HCT116 (cell line): ENCODE measurements at regions not wholly inside any gene's neighbourhood (a gene's known extent, or its start where the extent isn't known, plus 50 kb on each side); places are given as distances from the start of the nearest gene placed in this dataset.

ENCODE experiments used
- ATAC-seq: fragments of 200-7000 bp; cut with Tn5 transposase; 2 replicates; pipeline ENCODE4 v1.9.1; 2020; ENCODE audit warnings: mild to moderate bottlenecking, moderate library complexity
- BruUV-seq: library from RNA; stranded (reverse); fragments of 400-500 nt; replicated peaks from 2 replicates; lab custom pipeline; 2021; lab: Mats Ljungman, UMichigan
- CTCF ChIA-PET: fragments of 300-600 bp; sonication (Branson Sonifier 250); formaldehyde crosslinking; loops from one replicate; lab custom pipeline; 2021; ENCODE audit warnings: antibody characterized with exemption; lab: Charles Lee
- POLR2A ChIA-PET: fragments of 300-600, 350-600 bp; sonication (Branson Sonifier 250); formaldehyde crosslinking; loops from one replicate; lab custom pipeline; 2021; ENCODE audit warnings: antibody characterized with exemption; lab: Charles Lee
- RAD21 ChIA-PET, 2 experiments: fragments of 300-600 bp; sonication (Branson Sonifier 250); formaldehyde crosslinking; loops; one replicate each; lab custom pipeline; 2023; ENCODE audit warnings: low total read pairs in 2 of 2; ENCODE audit not compliant: uncharacterized antibody in 2 of 2, unreplicated experiment in 2 of 2, low non-redundant PET in 1 of 2; lab: Charles Lee
- DNase-seq: peaks from one replicate; pipeline ENCODE4 v3.0.0-alpha.2; 2010; ENCODE audit warnings: low read depth, low spot score
- H2AFZ ChIP-seq: fragments of 200-600 bp; shearing (Covaris generic), sonication (generic); 2 replicates; pipeline ENCODE4 v1.6.1; 2017; ENCODE audit warnings: low read depth, mixed run types, mixed read lengths, antibody characterized with exemption, low read length; ENCODE audit not compliant: poor library complexity, severe bottlenecking
- H3K27ac ChIP-seq: 2 replicates; pipeline ENCODE4 v1.5.1; 2012; ENCODE audit warnings: low read depth, low read length
- H3K27me3 ChIP-seq: fragments of 200-600 bp; sonication (generic); 2 replicates; pipeline ENCODE4 v1.6.1; 2016; ENCODE audit warnings: mixed run types, low read length, mixed read lengths; ENCODE audit not compliant: insufficient read depth
- H3K36me3 ChIP-seq, 2 experiments: fragments of 200-500 bp in 1 of 2; fragments of 200-600 bp in 1 of 2; sonication (Bioruptor generic) in 1 of 2; sonication (generic) in 1 of 2; 2 replicates each; pipeline versions ENCODE4 v1.5.1 to v1.6.1; 2014 to 2016; ENCODE audit warnings: low read length in 2 of 2, inconsistent platforms in 1 of 2, mixed read lengths in 1 of 2, mixed run types in 1 of 2; ENCODE audit not compliant: insufficient read depth in 2 of 2, control insufficient read depth in 1 of 2
- H3K4me1 ChIP-seq, 2 experiments: fragments of 200-600 bp in 1 of 2; sonication (generic) in 1 of 2; 2 replicates each; pipeline versions ENCODE4 v1.5.1 to v1.6.1; 2012 to 2017; ENCODE audit warnings: low read length in 2 of 2, inconsistent platforms in 1 of 2, mild to moderate bottlenecking in 1 of 2, mixed read lengths in 1 of 2, mixed run types in 1 of 2, moderate library complexity in 1 of 2; ENCODE audit not compliant: insufficient read depth in 2 of 2, control insufficient read depth in 1 of 2
- H3K4me2 ChIP-seq: fragments of 200-600 bp; sonication (generic); 2 replicates; pipeline ENCODE4 v1.6.1; 2017; ENCODE audit warnings: mixed run types, low read length, mixed read lengths
- H3K4me3 ChIP-seq, 2 experiments: fragments of 200-600 bp in 1 of 2; sonication (generic) in 1 of 2; replicated peaks in 1 of 2; 2 replicates each; pipeline ENCODE4 v1.5.1; 2011 to 2016; ENCODE audit warnings: low read length in 2 of 2, control low read depth in 1 of 2, low read depth in 1 of 2, mild to moderate bottlenecking in 1 of 2, mixed read lengths in 1 of 2, mixed run types in 1 of 2
- H3K79me2 ChIP-seq: fragments of 200-600 bp; sonication (generic); 2 replicates; pipeline ENCODE4 v1.6.1; 2017; ENCODE audit warnings: mild to moderate bottlenecking, mixed run types, low read length, moderate library complexity, mixed read lengths; ENCODE audit not compliant: insufficient read depth
- H3K9ac ChIP-seq: fragments of 200-600 bp; sonication (generic); 2 replicates; pipeline ENCODE4 v1.6.1; 2016; ENCODE audit warnings: low read length, mixed read lengths
- H3K9me2 ChIP-seq: fragments of 200-600 bp; sonication (generic), shearing (Covaris generic); 2 replicates; pipeline ENCODE4 v1.6.1; 2017; ENCODE audit warnings: mixed run types, mild to moderate bottlenecking, moderate library complexity; ENCODE audit not compliant: insufficient read depth
- H3K9me3 ChIP-seq, 2 experiments: fragments of 200-500 bp in 1 of 2; fragments of 200-600 bp in 1 of 2; sonication (Bioruptor generic) in 1 of 2; sonication (generic) in 1 of 2; 2 replicates each; pipeline ENCODE4 v1.6.1; 2014 to 2017; ENCODE audit warnings: low read length in 2 of 2, mixed read lengths in 2 of 2, inconsistent platforms in 1 of 2, low read depth in 1 of 2, mild to moderate bottlenecking in 1 of 2, mixed run types in 1 of 2, moderate library complexity in 1 of 2; ENCODE audit not compliant: control insufficient read depth in 1 of 2, insufficient read depth in 1 of 2
- H4K20me1 ChIP-seq: fragments of 200-600 bp; sonication (generic), shearing (Covaris generic); 2 replicates; pipeline ENCODE4 v1.6.1; 2017; ENCODE audit warnings: mixed run types, mild to moderate bottlenecking, moderate library complexity; ENCODE audit not compliant: insufficient read depth
- CEBPB ChIP-seq: IDR thresholded peaks from 2 replicates; pipeline ENCODE4 v1.6.1; 2012; ENCODE audit warnings: low read depth
- EGR1 ChIP-seq: IDR thresholded peaks from 2 replicates; pipeline ENCODE4 v1.6.1; 2012; ENCODE audit warnings: low read depth
- EZH2phosphoT487 ChIP-seq: fragments of 200-600 bp; IDR thresholded peaks from 2 replicates; pipeline ENCODE4 v1.6.1; 2018; ENCODE audit warnings: antibody characterized with exemption, borderline replicate concordance
- JUND ChIP-seq: IDR thresholded peaks from 2 replicates; pipeline ENCODE4 v1.6.1; 2012
- RAD21 ChIP-seq: IDR thresholded peaks from 2 replicates; pipeline ENCODE4 v1.6.1; 2012; ENCODE audit warnings: low read depth, mild to moderate bottlenecking
- SIN3A ChIP-seq: IDR thresholded peaks from 2 replicates; pipeline ENCODE4 v1.6.1; 2012; ENCODE audit warnings: low read depth
- SP1 ChIP-seq: IDR thresholded peaks from 2 replicates; pipeline ENCODE4 v1.6.1; 2012; ENCODE audit warnings: low read depth
- ZFX ChIP-seq: fragments of 450-650 bp; IDR thresholded peaks from 2 replicates; pipeline ENCODE4 v1.6.1; 2017
- ZNF274 ChIP-seq: fragments of 200-500 bp; sonication (Bioruptor generic); IDR thresholded peaks from 2 replicates; pipeline ENCODE4 v1.6.1; 2014; ENCODE audit warnings: mild to moderate bottlenecking, low read depth, low read length, inconsistent platforms
- intact Hi-C: fragments of 100-400 bp; cut with micrococcal nuclease; formaldehyde crosslinking; loops from 2 replicates; pipeline ENCODE4 v1.10.0; 2022
- TF ChIP-seq, protein P1 (sequence below): IDR thresholded peaks from 2 replicates; pipeline ENCODE4 v1.6.1; 2012
- TF ChIP-seq, protein P2 (sequence below), 3 experiments: fragments of 200-600 bp in 1 of 3; sonication (generic) in 1 of 3; IDR thresholded peaks in 2 of 3; conservative IDR thresholded peaks in 1 of 3; 2 replicates each; pipeline ENCODE4 v1.5.1; 2012 to 2017; ENCODE audit warnings: low read depth in 2 of 3, low read length in 2 of 3, antibody characterized with exemption in 1 of 3, borderline replicate concordance in 1 of 3, control low read depth in 1 of 3, mild to moderate bottlenecking in 1 of 3, mixed read lengths in 1 of 3, mixed run types in 1 of 3, moderate library complexity in 1 of 3; ENCODE audit not compliant: insufficient read depth in 1 of 3
- TF ChIP-seq, protein P3 (sequence below): IDR thresholded peaks from 2 replicates; pipeline ENCODE4 v1.6.1; 2012
- TF ChIP-seq, protein P4 (sequence below): IDR thresholded peaks from 2 replicates; pipeline ENCODE4 v1.6.1; 2012; ENCODE audit warnings: low read depth

DNA sequence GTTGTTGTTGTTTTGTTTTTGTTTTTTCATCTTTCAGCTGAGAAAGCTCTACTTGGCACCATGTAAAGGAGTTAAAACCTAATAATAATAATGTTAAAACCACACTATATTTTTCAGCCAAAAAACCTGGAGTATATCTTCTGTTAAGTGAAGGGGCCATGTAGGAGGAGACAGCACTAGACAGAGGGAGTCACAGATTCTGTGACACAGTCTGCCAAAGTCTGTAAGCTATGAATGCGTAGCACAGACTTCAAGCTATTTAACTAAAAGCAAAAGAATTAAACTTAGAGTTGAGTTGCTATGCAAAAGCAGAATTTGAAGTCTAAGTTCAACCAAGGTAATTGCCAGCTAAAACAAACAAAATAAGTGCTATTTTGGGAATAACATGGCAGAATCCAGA is 296.0 kb upstream of the COL8A1 start:
- ATAC-seq (no peak), DNase-seq (no peak)
- H3K27me3 ChIP-seq, result peaks cover 32% of the 10 kb centered on the region
- no peak overlapping the region for H3K27ac ChIP-seq
- ChIA-PET RAD21 (no interaction called here), POLR2A (no interaction called here), CTCF (no interaction called here)
- BruUV-seq, result no TSS peak
- intact Hi-C loops, result no loop called here
- H3K9me2 ChIP-seq, result no peaks in the 10 kb centered on the region
- H3K9me3 ChIP-seq, result no peaks in the 10 kb centered on the region
- H4K20me1 ChIP-seq, result no peaks in the 10 kb centered on the region
- no peaks in the 10 kb centered on the region for H3K79me2 ChIP-seq
- H3K4me3 ChIP-seq, result no peak overlapping the region
- TF ChIP-seq RAD21, result no peak
- TF ChIP-seq, protein P1, sequence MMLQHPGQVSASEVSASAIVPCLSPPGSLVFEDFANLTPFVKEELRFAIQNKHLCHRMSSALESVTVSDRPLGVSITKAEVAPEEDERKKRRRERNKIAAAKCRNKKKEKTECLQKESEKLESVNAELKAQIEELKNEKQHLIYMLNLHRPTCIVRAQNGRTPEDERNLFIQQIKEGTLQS, result no peak
- no peak for TF ChIP-seq SIN3A
- TF ChIP-seq, protein P2, sequence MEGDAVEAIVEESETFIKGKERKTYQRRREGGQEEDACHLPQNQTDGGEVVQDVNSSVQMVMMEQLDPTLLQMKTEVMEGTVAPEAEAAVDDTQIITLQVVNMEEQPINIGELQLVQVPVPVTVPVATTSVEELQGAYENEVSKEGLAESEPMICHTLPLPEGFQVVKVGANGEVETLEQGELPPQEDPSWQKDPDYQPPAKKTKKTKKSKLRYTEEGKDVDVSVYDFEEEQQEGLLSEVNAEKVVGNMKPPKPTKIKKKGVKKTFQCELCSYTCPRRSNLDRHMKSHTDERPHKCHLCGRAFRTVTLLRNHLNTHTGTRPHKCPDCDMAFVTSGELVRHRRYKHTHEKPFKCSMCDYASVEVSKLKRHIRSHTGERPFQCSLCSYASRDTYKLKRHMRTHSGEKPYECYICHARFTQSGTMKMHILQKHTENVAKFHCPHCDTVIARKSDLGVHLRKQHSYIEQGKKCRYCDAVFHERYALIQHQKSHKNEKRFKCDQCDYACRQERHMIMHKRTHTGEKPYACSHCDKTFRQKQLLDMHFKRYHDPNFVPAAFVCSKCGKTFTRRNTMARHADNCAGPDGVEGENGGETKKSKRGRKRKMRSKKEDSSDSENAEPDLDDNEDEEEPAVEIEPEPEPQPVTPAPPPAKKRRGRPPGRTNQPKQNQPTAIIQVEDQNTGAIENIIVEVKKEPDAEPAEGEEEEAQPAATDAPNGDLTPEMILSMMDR (IDR thresholded peaks at IDR 0.05 in 2 of 3, conservative IDR thresholded peaks at IDR 0.05 in 1 of 3; ENCODE audit: borderline replicate concordance in 1 of 3, insufficient read depth in 1 of 3, low read depth in 2 of 3, low read length in 2 of 3), result no peak
- no peak overlapping the region for H2AFZ ChIP-seq
- no peaks in the 10 kb centered on the region for H3K4me1 ChIP-seq
- H3K9ac ChIP-seq, result no peak overlapping the region
- H3K36me3 ChIP-seq, result no peaks in the 10 kb centered on the region
- H3K4me2 ChIP-seq, result no peak overlapping the region

DNA sequence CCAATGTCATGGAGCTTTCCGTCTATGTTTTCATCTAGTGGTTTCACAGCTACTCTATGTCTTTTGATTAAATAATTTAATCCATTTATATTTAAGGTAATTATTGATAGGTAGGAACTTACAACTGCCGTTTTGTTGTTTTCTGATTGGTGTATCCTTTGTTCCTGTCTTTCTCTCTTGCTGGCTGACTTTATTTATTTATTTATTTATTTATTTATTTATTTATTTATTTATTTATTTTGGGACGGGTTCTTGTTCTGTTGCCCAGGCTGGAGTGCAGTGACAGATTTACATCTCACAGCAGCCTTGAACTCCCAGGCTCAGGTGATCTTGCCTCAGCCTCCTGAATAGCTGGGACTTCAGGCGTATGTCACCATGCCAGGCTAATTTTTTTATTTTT is 299.2 kb upstream of the COL8A1 start:
- CTCF ChIA-PET, result no interaction called here
- Histone ChIP-seq H3K4me3 (no peak overlapping the region), H3K27ac (no peak overlapping the region), H3K4me2 (no peak overlapping the region), H3K27me3 (peaks cover 56% of the 10 kb centered on the region), H2AFZ (no peak overlapping the region), H3K4me1 (no peaks in the 10 kb centered on the region), H4K20me1 (no peaks in the 10 kb centered on the region), H3K9ac (no peak overlapping the region), H3K9me2 (no peaks in the 10 kb centered on the region), H3K9me3 (no peaks in the 10 kb centered on the region), H3K36me3 (no peaks in the 10 kb centered on the region), H3K79me2 (no peaks in the 10 kb centered on the region)
- RAD21 ChIA-PET, result no interaction called here
- no TSS peak for BruUV-seq
- POLR2A ChIA-PET, result no interaction called here
- intact Hi-C loops, result no loop called here
- ATAC-seq (no peak), DNase-seq (no peak)
- TF ChIP-seq EZH2phosphoT487 (no peak), SP1 (no peak), JUND (no peak), ZNF274 (no peak), EGR1 (no peak), CEBPB (no peak), ZFX (no peak)
- TF ChIP-seq, protein P3, sequence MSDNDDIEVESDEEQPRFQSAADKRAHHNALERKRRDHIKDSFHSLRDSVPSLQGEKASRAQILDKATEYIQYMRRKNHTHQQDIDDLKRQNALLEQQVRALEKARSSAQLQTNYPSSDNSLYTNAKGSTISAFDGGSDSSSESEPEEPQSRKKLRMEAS, result no peak
- TF ChIP-seq, protein P4, sequence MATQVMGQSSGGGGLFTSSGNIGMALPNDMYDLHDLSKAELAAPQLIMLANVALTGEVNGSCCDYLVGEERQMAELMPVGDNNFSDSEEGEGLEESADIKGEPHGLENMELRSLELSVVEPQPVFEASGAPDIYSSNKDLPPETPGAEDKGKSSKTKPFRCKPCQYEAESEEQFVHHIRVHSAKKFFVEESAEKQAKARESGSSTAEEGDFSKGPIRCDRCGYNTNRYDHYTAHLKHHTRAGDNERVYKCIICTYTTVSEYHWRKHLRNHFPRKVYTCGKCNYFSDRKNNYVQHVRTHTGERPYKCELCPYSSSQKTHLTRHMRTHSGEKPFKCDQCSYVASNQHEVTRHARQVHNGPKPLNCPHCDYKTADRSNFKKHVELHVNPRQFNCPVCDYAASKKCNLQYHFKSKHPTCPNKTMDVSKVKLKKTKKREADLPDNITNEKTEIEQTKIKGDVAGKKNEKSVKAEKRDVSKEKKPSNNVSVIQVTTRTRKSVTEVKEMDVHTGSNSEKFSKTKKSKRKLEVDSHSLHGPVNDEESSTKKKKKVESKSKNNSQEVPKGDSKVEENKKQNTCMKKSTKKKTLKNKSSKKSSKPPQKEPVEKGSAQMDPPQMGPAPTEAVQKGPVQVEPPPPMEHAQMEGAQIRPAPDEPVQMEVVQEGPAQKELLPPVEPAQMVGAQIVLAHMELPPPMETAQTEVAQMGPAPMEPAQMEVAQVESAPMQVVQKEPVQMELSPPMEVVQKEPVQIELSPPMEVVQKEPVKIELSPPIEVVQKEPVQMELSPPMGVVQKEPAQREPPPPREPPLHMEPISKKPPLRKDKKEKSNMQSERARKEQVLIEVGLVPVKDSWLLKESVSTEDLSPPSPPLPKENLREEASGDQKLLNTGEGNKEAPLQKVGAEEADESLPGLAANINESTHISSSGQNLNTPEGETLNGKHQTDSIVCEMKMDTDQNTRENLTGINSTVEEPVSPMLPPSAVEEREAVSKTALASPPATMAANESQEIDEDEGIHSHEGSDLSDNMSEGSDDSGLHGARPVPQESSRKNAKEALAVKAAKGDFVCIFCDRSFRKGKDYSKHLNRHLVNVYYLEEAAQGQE, result no peak
- TF ChIP-seq, protein P2 (IDR thresholded peaks at IDR 0.05 in 2 of 3, conservative IDR thresholded peaks at IDR 0.05 in 1 of 3; ENCODE audit: borderline replicate concordance in 1 of 3, insufficient read depth in 1 of 3, low read depth in 2 of 3, low read length in 2 of 3), result no peak
